MCF 10A (cell line): ENCODE measurements at regions not wholly inside any gene's neighbourhood (a gene's known extent, or its start where the extent isn't known, plus 50 kb on each side); places are given as distances from the start of the nearest gene placed in this dataset.

Experiments used
- BruUV-seq: library from RNA; stranded (reverse); fragments of 400-500 nt; replicated peaks from 2 replicates; lab custom pipeline; 2021; lab: Mats Ljungman, UMichigan
- CTCF ChIA-PET: fragments of 300-600 bp; sonication (Branson Sonifier 250); formaldehyde crosslinking; extraction: SDS; loops from one replicate; lab custom pipeline; 2021; ENCODE audit warnings: antibody characterized with exemption, inconsistent platforms; lab: Yijun Ruan, JAX
- POLR2A ChIA-PET: fragments of 300-600, 350-650 bp; sonication (Branson Sonifier 250); formaldehyde crosslinking; extraction: SDS; loops from one replicate; lab custom pipeline; 2020; ENCODE audit warnings: antibody characterized with exemption, inconsistent platforms; lab: Yijun Ruan, JAX
- DNase-seq: peaks from one replicate; pipeline ENCODE4 v3.0.0-alpha.2; 2018; ENCODE audit not compliant: unreplicated experiment
- H3K27ac Mint-ChIP-seq: one replicate; pipeline ENCODE4 v1.8.0; 2022; ENCODE audit warnings: mild to moderate bottlenecking, low read depth, mixed read lengths; ENCODE audit not compliant: unreplicated experiment
- H3K27me3 Mint-ChIP-seq: one replicate; pipeline ENCODE4 v1.8.0; 2022; ENCODE audit warnings: mixed read lengths; ENCODE audit not compliant: insufficient read depth, unreplicated experiment
- H3K36me3 Mint-ChIP-seq: one replicate; pipeline ENCODE4 v1.8.0; 2022; ENCODE audit warnings: mild to moderate bottlenecking, moderate library complexity, mixed read lengths; ENCODE audit not compliant: insufficient read depth, unreplicated experiment
- H3K4me1 Mint-ChIP-seq: one replicate; pipeline ENCODE4 v1.8.0; 2022; ENCODE audit warnings: mixed read lengths; ENCODE audit not compliant: insufficient read depth, unreplicated experiment
- H3K4me3 Mint-ChIP-seq: one replicate; pipeline ENCODE4 v1.8.0; 2022; ENCODE audit warnings: mild to moderate bottlenecking, moderate library complexity, mixed read lengths; ENCODE audit not compliant: unreplicated experiment
- H3K9me3 Mint-ChIP-seq: one replicate; pipeline ENCODE4 v1.8.0; 2022; ENCODE audit warnings: mixed read lengths; ENCODE audit not compliant: unreplicated experiment
- intact Hi-C: fragments of 100-400 bp; cut with micrococcal nuclease; formaldehyde crosslinking; loops from 2 replicates; pipeline ENCODE4 v1.14.1; 2022
- TF ChIP-seq, protein P1 (sequence below): fragments of 200-600 bp; IDR thresholded peaks from one replicate; pipeline ENCODE4 v1.8.0; 2022; ENCODE audit warnings: antibody characterized with exemption, mild to moderate bottlenecking; ENCODE audit not compliant: unreplicated experiment

GRCh38 chr11:121807051-121807450 is 309.0 kb downstream of the BLID start:
- H3K9me3 Mint-ChIP-seq = peaks cover 9% of the 10 kb centered on the region
- TF ChIP-seq, protein P1, sequence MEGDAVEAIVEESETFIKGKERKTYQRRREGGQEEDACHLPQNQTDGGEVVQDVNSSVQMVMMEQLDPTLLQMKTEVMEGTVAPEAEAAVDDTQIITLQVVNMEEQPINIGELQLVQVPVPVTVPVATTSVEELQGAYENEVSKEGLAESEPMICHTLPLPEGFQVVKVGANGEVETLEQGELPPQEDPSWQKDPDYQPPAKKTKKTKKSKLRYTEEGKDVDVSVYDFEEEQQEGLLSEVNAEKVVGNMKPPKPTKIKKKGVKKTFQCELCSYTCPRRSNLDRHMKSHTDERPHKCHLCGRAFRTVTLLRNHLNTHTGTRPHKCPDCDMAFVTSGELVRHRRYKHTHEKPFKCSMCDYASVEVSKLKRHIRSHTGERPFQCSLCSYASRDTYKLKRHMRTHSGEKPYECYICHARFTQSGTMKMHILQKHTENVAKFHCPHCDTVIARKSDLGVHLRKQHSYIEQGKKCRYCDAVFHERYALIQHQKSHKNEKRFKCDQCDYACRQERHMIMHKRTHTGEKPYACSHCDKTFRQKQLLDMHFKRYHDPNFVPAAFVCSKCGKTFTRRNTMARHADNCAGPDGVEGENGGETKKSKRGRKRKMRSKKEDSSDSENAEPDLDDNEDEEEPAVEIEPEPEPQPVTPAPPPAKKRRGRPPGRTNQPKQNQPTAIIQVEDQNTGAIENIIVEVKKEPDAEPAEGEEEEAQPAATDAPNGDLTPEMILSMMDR = no peak
- no peak for DNase-seq
- H3K36me3 Mint-ChIP-seq = no peaks in the 10 kb centered on the region
- H3K4me1 Mint-ChIP-seq = peaks cover 6% of the 10 kb centered on the region
- H3K4me3 Mint-ChIP-seq = no peak overlapping the region
- intact Hi-C loops = no loop called here
- no peaks in the 10 kb centered on the region for H3K27me3 Mint-ChIP-seq
- POLR2A ChIA-PET = no interaction called here
- BruUV-seq = no TSS peak
- CTCF ChIA-PET = interaction anchor here (1.1 kb wide), 1 partner anchor 309 kb away, joined by 3 read pairs; the partner anchor contains the start of gene BLID
- H3K27ac Mint-ChIP-seq = no peak overlapping the region

DNA sequence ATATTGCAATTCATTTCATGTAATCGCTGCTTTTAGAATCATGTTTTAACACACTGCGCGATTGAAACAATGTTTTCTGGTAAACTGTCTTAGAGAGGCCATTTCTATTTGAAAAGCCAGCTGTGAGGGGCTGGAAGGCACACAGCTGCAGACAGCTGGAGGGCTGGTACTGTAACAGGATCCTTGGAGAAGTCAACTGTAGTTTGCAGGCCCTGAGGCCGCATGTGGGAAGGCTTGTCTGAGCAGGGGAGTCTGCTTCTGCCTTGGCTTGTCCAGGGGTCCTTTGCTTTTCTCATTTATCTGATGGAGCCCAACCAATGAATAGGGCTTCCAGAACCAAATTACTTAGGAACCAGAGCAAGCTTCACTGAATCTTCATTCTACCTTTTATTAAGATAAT is 313.5 kb downstream of the BLID start:
- H3K9me3 Mint-ChIP-seq = no peaks in the 10 kb centered on the region
- H3K4me1 Mint-ChIP-seq = no peaks in the 10 kb centered on the region
- H3K36me3 Mint-ChIP-seq = no peaks in the 10 kb centered on the region
- H3K27me3 Mint-ChIP-seq = no peaks in the 10 kb centered on the region
- ChIA-PET CTCF (no interaction called here), POLR2A (no interaction called here)
- no TSS peak for BruUV-seq
- TF ChIP-seq, protein P1 = no peak
- DNase-seq = no peak
- no peak overlapping the region for H3K4me3 Mint-ChIP-seq
- intact Hi-C loops = no loop called here
- no peak overlapping the region for H3K27ac Mint-ChIP-seq

DNA sequence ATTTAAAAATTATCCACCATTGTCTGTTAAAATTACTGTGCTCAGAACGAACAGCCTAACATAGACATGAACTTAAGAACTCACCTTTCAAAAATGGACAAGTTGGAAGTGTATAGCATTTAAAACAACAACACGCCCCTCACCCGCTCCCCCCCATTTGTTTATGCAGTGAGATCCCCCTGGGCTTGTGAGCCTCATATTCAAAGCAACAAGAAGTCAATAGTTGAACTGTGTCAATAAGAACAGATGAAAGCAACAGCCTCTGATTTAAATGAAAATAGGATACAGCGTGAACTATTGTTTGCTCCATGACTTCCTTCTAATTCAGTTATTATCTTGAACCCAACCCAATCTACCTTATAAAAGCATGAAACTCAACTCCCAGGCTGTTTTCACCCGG is 314.2 kb downstream of the BLID start:
- Mint-ChIP-seq H3K27ac (no peak overlapping the region), H3K36me3 (no peaks in the 10 kb centered on the region), H3K4me3 (no peak overlapping the region), H3K9me3 (no peaks in the 10 kb centered on the region), H3K27me3 (no peaks in the 10 kb centered on the region), H3K4me1 (no peaks in the 10 kb centered on the region)
- DNase-seq = no peak
- TF ChIP-seq, protein P1 = no peak
- BruUV-seq = no TSS peak
- CTCF ChIA-PET = interaction anchor here (0.7 kb wide), 1 partner anchor 843 kb away, joined by 3 read pairs; no protein-coding TSS in a partner anchor
- intact Hi-C loops = no loop called here
- POLR2A ChIA-PET = no interaction called here

GRCh38 chr11:121801394-121801748 is 314.6 kb downstream of the BLID start:
- CTCF ChIA-PET = interaction anchor here (0.7 kb wide), 1 partner anchor 842 kb away, joined by 3 read pairs; no protein-coding TSS in a partner anchor
- Mint-ChIP-seq H3K9me3 (no peaks in the 10 kb centered on the region), H3K4me3 (no peak overlapping the region), H3K4me1 (no peaks in the 10 kb centered on the region), H3K36me3 (no peaks in the 10 kb centered on the region), H3K27ac (no peak overlapping the region), H3K27me3 (no peaks in the 10 kb centered on the region)
- TF ChIP-seq, protein P1 = no peak
- DNase-seq = no peak
- intact Hi-C loops = no loop called here
- BruUV-seq = no TSS peak
- POLR2A ChIA-PET = no interaction called here
